ENCODE measurements at regions not wholly inside any gene's neighbourhood (a gene's known extent, or its start where the extent isn't known, plus 50 kb on each side); places are given as distances from the start of the nearest gene placed in this dataset.

DNA sequence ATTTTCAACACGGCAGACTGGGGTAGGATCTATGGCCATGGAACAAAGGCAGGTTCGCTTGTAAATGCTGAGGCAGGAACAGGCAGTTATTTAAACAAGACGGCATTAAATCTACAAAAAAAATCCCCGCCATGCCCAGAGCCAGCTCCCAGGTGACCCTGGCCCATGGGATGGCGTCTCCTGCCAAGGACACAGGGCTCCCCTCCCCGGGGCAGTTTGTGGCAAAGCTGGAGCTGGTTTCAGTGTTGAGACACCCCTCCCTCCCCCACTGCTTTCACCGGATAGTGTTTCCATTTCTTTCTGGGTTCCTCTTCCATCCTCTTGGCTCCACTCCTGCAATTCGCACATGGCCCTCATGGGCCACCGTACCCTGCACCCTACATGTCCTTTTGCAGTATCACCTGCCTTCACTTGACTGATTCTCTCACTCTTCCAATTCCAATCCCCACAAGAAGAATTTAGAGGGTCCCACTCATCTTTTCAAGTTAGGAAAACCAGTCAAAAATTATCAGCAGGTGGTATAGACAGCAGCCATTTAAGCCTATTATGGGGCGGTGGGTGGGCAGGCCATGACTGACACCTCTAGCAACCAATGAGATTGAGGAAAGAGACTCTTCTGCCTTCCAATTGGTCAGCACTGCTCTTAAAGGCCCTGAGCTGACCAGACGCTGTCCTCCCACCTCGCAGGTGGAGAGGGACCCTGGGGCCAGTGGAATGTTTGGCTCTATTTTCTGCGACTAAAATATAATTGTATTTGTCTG, 52.0 kb downstream of the OLIG1 start:
- Mint-ChIP-seq H3K4me3 (ENCODE audit: low read depth) (no peak overlapping the region), H3K9me3 (ENCODE audit: low read depth) (no peaks in the 10 kb centered on the region), H3K27ac (no peak overlapping the region), H3K36me3 (ENCODE audit: insufficient read depth) (no peaks in the 10 kb centered on the region), H3K27me3 (peaks cover 27% of the 10 kb centered on the region), H3K4me1 (ENCODE audit: low read depth) (peaks cover 8% of the 10 kb centered on the region)
- no peak for DNase-seq (ENCODE audit: low spot score, unreplicated experiment)
- TF ChIP-seq, protein P1, sequence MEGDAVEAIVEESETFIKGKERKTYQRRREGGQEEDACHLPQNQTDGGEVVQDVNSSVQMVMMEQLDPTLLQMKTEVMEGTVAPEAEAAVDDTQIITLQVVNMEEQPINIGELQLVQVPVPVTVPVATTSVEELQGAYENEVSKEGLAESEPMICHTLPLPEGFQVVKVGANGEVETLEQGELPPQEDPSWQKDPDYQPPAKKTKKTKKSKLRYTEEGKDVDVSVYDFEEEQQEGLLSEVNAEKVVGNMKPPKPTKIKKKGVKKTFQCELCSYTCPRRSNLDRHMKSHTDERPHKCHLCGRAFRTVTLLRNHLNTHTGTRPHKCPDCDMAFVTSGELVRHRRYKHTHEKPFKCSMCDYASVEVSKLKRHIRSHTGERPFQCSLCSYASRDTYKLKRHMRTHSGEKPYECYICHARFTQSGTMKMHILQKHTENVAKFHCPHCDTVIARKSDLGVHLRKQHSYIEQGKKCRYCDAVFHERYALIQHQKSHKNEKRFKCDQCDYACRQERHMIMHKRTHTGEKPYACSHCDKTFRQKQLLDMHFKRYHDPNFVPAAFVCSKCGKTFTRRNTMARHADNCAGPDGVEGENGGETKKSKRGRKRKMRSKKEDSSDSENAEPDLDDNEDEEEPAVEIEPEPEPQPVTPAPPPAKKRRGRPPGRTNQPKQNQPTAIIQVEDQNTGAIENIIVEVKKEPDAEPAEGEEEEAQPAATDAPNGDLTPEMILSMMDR (IDR thresholded peaks at IDR 0.05; ENCODE audit: unreplicated experiment), result no peak

DNA sequence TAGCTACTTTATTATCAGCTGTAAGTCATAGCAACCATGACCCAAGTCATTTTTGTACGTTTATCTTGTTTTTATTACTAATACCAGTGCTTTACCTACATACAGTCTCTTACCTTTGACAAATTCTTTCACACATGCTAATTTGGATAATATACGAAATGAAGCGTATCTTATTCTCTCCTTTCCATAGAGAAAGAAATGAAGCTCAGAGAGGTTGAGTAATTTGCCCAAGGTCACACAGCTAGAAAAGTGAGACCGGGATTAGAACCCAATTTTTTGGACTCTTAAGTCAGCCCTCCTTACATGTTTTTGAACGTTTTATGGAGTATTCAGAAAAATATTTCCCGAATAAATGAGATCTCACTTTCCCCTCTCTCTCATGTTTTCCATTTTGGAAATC, 52.6 kb downstream of the OLIG1 start:
- H3K9me3 Mint-ChIP-seq (ENCODE audit: low read depth), result no peaks in the 10 kb centered on the region
- H3K4me1 Mint-ChIP-seq (ENCODE audit: low read depth), result peaks cover 6% of the 10 kb centered on the region
- no peak overlapping the region for H3K27ac Mint-ChIP-seq
- H3K27me3 Mint-ChIP-seq, result peaks cover 33% of the 10 kb centered on the region
- DNase-seq (ENCODE audit: low spot score, unreplicated experiment), result no peak
- H3K36me3 Mint-ChIP-seq (ENCODE audit: insufficient read depth), result no peaks in the 10 kb centered on the region
- H3K4me3 Mint-ChIP-seq (ENCODE audit: low read depth), result no peak overlapping the region
- TF ChIP-seq, protein P1 (IDR thresholded peaks at IDR 0.05; ENCODE audit: unreplicated experiment), result no peak

DNA sequence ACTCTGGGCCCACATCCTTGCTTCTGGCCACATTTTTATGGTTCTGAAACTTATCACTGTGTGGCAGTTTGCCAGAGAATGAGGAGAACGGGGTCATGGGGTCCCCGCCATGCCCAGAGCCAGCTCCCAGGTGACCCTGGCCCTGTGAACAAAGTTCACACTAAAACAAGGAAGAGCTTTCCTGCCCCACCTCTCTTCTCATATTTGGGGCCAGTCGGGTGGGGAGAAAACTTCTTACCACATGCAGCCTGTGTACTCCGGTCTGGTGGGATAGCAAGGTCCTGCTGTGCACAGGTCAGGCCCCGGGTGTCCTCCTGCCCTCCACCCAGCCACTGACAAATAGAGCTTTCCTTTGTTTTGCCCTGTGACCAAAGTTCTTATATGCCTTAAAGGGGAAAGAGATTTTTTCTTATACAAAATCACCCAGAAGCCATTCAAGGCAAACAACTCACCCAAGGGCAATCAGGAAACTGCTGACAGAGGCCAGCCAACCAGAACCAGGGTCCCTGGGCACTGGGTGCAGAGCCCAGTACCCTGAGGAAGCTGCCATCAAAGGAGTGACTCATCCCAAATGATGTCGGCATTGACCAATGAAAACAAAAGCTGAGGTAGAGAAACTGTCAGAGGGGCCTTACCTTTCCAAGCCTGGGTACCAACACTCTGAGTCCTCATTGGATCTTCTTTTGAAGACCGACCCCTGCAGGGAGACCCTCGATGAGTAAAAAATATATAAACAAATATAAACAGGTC, 53.6 kb downstream of the OLIG1 start:
- peaks cover 40% of the 10 kb centered on the region for H3K27me3 Mint-ChIP-seq
- peaks cover 4% of the 10 kb centered on the region for H3K4me1 Mint-ChIP-seq (ENCODE audit: low read depth)

DNA sequence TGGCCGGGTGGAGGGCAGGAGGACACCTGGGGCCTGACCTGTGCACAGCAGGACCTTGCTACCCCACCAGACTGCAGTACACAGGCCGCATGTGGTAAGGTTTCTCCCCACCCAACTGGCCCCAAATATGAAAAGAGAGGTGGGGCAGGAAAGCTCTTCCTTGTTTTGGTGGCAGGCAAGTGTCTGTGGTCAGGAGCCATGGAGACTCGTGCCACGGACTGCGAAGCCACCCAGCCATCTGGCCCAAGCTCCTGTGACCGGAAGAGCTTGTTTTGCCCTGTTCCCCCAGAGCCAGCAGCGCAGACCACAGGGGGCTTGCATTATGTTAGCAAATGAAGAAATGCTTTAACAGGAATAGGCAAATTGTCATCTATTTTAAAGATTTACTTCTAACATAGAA, 54.9 kb downstream of the OLIG1 start:
- Mint-ChIP-seq H3K27me3 (peaks cover 46% of the 10 kb centered on the region), H3K36me3 (ENCODE audit: insufficient read depth) (no peaks in the 10 kb centered on the region), H3K27ac (no peak overlapping the region), H3K4me1 (ENCODE audit: low read depth) (peaks cover 4% of the 10 kb centered on the region), H3K4me3 (ENCODE audit: low read depth) (no peak overlapping the region), H3K9me3 (ENCODE audit: low read depth) (no peaks in the 10 kb centered on the region)
- DNase-seq (ENCODE audit: low spot score, unreplicated experiment), result no peak
- TF ChIP-seq, protein P1 (IDR thresholded peaks at IDR 0.05; ENCODE audit: unreplicated experiment), result no peak

More for the DNA sequence above, 53.6 kb downstream of the OLIG1 start:
- Mint-ChIP-seq H3K4me3 (ENCODE audit: low read depth) (no peak overlapping the region), H3K9me3 (ENCODE audit: low read depth) (no peaks in the 10 kb centered on the region), H3K36me3 (ENCODE audit: insufficient read depth) (no peaks in the 10 kb centered on the region), H3K27ac (no peak overlapping the region)
- no peak for DNase-seq (ENCODE audit: low spot score, unreplicated experiment)
- TF ChIP-seq, protein P1 (IDR thresholded peaks at IDR 0.05; ENCODE audit: unreplicated experiment), result no peak

DNA sequence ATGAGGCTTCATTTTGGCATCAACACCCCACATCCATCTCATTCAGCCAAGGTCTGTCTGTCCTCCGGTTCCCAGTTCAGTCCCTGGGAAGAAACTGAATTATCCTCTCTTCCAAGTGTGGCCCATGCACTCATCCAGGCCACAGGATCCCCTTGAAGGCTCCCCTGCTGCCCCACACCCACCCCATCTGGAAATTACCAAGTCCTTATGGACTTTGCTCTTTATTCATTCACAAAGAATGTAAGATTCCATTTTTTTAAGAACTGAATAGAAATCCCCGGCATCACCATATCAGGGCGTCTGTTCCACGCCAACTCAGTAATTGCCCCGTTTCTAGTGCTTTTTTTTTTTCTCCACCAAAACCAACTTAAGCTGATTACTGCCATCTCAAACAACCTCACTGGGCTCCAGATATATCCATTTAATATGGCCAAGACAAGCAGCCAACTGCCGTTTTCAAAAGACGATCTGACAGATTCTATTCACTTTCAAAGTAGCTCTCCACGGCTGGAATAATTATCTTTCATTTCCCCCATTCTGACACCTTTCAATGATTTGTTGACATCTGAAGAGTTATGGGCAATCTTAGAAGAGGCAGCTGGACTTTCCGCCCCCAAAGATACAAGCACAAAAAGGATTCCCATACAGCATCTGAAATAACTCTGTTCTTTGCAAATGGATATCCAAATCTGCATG, 55.9 kb downstream of the OLIG1 start:
- DNase-seq (ENCODE audit: low spot score, unreplicated experiment), result no peak
- Mint-ChIP-seq H3K27me3 (peaks cover 50% of the 10 kb centered on the region), H3K36me3 (ENCODE audit: insufficient read depth) (no peaks in the 10 kb centered on the region), H3K4me3 (ENCODE audit: low read depth) (no peak overlapping the region), H3K27ac (no peak overlapping the region), H3K9me3 (ENCODE audit: low read depth) (no peaks in the 10 kb centered on the region), H3K4me1 (ENCODE audit: low read depth) (peaks cover 4% of the 10 kb centered on the region)
- TF ChIP-seq, protein P1 (IDR thresholded peaks at IDR 0.05; ENCODE audit: unreplicated experiment), result no peak

All from progenitor cell of endocrine pancreas (in vitro differentiated cells).